ENCODE measurements at regions not wholly inside any gene's neighbourhood (a gene's known extent, or its start where the extent isn't known, plus 50 kb on each side); places are given as distances from the start of the nearest gene placed in this dataset.

- no peak for DNase-seq (ENCODE audit: low spot score in 2 of 2)
- FAIRE-seq: no peak
Measured at GRCh38 chr2:21469158-21469557, 345.4 kb downstream of the TDRD15 start.

GRCh38 chr2:21469564-21469963, 345.8 kb downstream of the TDRD15 start:
- no peak for DNase-seq (ENCODE audit: low spot score in 2 of 2)
- FAIRE-seq: no peak

GRCh38 chr2:21480162-21480561, 356.4 kb downstream of the TDRD15 start:
- DNase-seq (ENCODE audit: low spot score in 2 of 2) (no peak), FAIRE-seq (no peak)

GRCh38 chr2:21484643-21485042, 360.9 kb downstream of the TDRD15 start:
- FAIRE-seq (no peak), DNase-seq (ENCODE audit: low spot score in 2 of 2) (no peak)

GRCh38 chr2:21486445-21486844, 362.7 kb downstream of the TDRD15 start:
- FAIRE-seq: no peak

GRCh38 chr2:21489080-21489479, 365.3 kb downstream of the TDRD15 start:
- FAIRE-seq (no peak), DNase-seq (ENCODE audit: low spot score in 2 of 2) (no peak)

More at GRCh38 chr2:21486445-21486844, 362.7 kb downstream of the TDRD15 start:
- no peak for DNase-seq (ENCODE audit: low spot score in 2 of 2)

GRCh38 chr2:21498016-21498415, 374.2 kb downstream of the TDRD15 start:
- no peak for FAIRE-seq
- DNase-seq (ENCODE audit: low spot score in 2 of 2): no peak

- DNase-seq (ENCODE audit: low spot score in 2 of 2) (no peak), FAIRE-seq (no peak)
Measured at GRCh38 chr2:21500401-21500945, 376.7 kb downstream of the TDRD15 start.

- FAIRE-seq (no peak), DNase-seq (ENCODE audit: low spot score in 2 of 2) (no peak)
Measured at GRCh38 chr2:21501376-21502027, 377.7 kb downstream of the TDRD15 start.

GRCh38 chr2:21515903-21516302, 392.1 kb downstream of the TDRD15 start:
- DNase-seq (ENCODE audit: low spot score in 2 of 2) (no peak), FAIRE-seq (no peak)

GRCh38 chr2:21519412-21519811, 395.6 kb downstream of the TDRD15 start:
- no peak for FAIRE-seq
- DNase-seq (ENCODE audit: low spot score in 2 of 2): no peak

GRCh38 chr2:21519821-21520220, 396.1 kb downstream of the TDRD15 start:
- FAIRE-seq (no peak), DNase-seq (ENCODE audit: low spot score in 2 of 2) (no peak)

GRCh38 chr2:21535826-21536225, 412.1 kb downstream of the TDRD15 start:
- FAIRE-seq (no peak), DNase-seq (ENCODE audit: low spot score in 2 of 2) (no peak)

GRCh38 chr2:21539685-21540084, 415.9 kb downstream of the TDRD15 start:
- FAIRE-seq (no peak), DNase-seq (ENCODE audit: low spot score in 2 of 2) (no peak)

- FAIRE-seq (no peak), DNase-seq (ENCODE audit: low spot score in 2 of 2) (no peak)
Measured at GRCh38 chr2:21543630-21544029, 419.9 kb downstream of the TDRD15 start.

GRCh38 chr2:21544392-21544791, 420.6 kb downstream of the TDRD15 start:
- DNase-seq (ENCODE audit: low spot score in 2 of 2) (no peak), FAIRE-seq (no peak)

GRCh38 chr2:21552981-21553380, 429.2 kb downstream of the TDRD15 start:
- DNase-seq (ENCODE audit: low spot score in 2 of 2): no peak
- FAIRE-seq: no peak

GRCh38 chr2:21559351-21559750, 435.6 kb downstream of the TDRD15 start:
- FAIRE-seq (no peak), DNase-seq (ENCODE audit: low spot score in 2 of 2) (no peak)

- no peak for FAIRE-seq
Measured at GRCh38 chr2:21561965-21562364, 438.2 kb downstream of the TDRD15 start.

GRCh38 chr2:21567395-21567794, 443.6 kb downstream of the TDRD15 start:
- DNase-seq (ENCODE audit: low spot score in 2 of 2): no peak
- no peak for FAIRE-seq

More at GRCh38 chr2:21561965-21562364, 438.2 kb downstream of the TDRD15 start:
- no peak for DNase-seq (ENCODE audit: low spot score in 2 of 2)

- no peak for FAIRE-seq
- no peak for DNase-seq (ENCODE audit: low spot score in 2 of 2)
Measured at GRCh38 chr2:21571686-21572085, 447.9 kb downstream of the TDRD15 start.

- FAIRE-seq (no peak), DNase-seq (ENCODE audit: low spot score in 2 of 2) (no peak)
Measured at GRCh38 chr2:21580391-21580790, 456.6 kb downstream of the TDRD15 start.

GRCh38 chr2:21585881-21586280, 462.1 kb downstream of the TDRD15 start:
- FAIRE-seq (no peak), DNase-seq (ENCODE audit: low spot score in 2 of 2) (no peak)

All from frontal cortex (tissue), 3 donors.